Glutamatergic neuron (in vitro differentiated cells): ENCODE measurements at regions not wholly inside any gene's neighbourhood (a gene's known extent, or its start where the extent isn't known, plus 50 kb on each side); places are given as distances from the start of the nearest gene placed in this dataset. TPM values are rescaled to one million over a fixed set of nuclear protein-coding genes. Genes with fewer than 3 reads are reported as not detected.

ENCODE experiments used
- DNase-seq: peaks from one replicate; pipeline ENCODE4 v3.0.0; 2022
- H3K27ac Mint-ChIP-seq: one replicate; pipeline ENCODE4 v1.8.0; 2020; ENCODE audit warnings: mild to moderate bottlenecking, mixed read lengths, inconsistent platforms; ENCODE audit not compliant: unreplicated experiment
- H3K27me3 Mint-ChIP-seq: one replicate; pipeline ENCODE4 v1.8.0; 2020; ENCODE audit warnings: mild to moderate bottlenecking, moderate library complexity, mixed read lengths, inconsistent platforms; ENCODE audit not compliant: unreplicated experiment
- H3K36me3 Mint-ChIP-seq: one replicate; pipeline ENCODE4 v1.8.0; 2020; ENCODE audit warnings: mild to moderate bottlenecking, mixed read lengths, inconsistent platforms; ENCODE audit not compliant: unreplicated experiment
- H3K4me1 Mint-ChIP-seq: one replicate; pipeline ENCODE4 v1.8.0; 2020; ENCODE audit warnings: mild to moderate bottlenecking, low read depth, mixed read lengths, inconsistent platforms; ENCODE audit not compliant: unreplicated experiment
- H3K4me3 Mint-ChIP-seq: one replicate; pipeline ENCODE4 v1.8.0; 2020; ENCODE audit warnings: mild to moderate bottlenecking, mixed read lengths, inconsistent platforms; ENCODE audit not compliant: unreplicated experiment
- H3K9me3 Mint-ChIP-seq: one replicate; pipeline ENCODE4 v1.8.0; 2020; ENCODE audit warnings: mild to moderate bottlenecking, moderate library complexity, mixed read lengths, inconsistent platforms; ENCODE audit not compliant: unreplicated experiment
- microRNA-seq: library from miRNA; unstranded; fragments of <30 nt; microRNA quantifications from one replicate; pipeline ENCODE4, GENCODE V29; 2020; ENCODE audit not compliant: unreplicated experiment
- TF ChIP-seq, protein P1 (sequence below): fragments of 200-600 bp; sonication (generic); IDR thresholded peaks from one replicate; pipeline ENCODE4 v1.5.0; 2021; ENCODE audit not compliant: partially characterized antibody, unreplicated experiment

GRCh38 chr14:106875503-106875902 lies 1349.1 kb downstream of the TMEM121 start:
- H3K36me3 Mint-ChIP-seq, result peaks cover 7% of the 10 kb centered on the region
- peaks cover 11% of the 10 kb centered on the region for H3K9me3 Mint-ChIP-seq
- H3K4me3 Mint-ChIP-seq, result no peak overlapping the region
- H3K4me1 Mint-ChIP-seq, result no peaks in the 10 kb centered on the region
- H3K27me3 Mint-ChIP-seq, result no peaks in the 10 kb centered on the region
- H3K27ac Mint-ChIP-seq, result no peak overlapping the region
- TF ChIP-seq, protein P1, sequence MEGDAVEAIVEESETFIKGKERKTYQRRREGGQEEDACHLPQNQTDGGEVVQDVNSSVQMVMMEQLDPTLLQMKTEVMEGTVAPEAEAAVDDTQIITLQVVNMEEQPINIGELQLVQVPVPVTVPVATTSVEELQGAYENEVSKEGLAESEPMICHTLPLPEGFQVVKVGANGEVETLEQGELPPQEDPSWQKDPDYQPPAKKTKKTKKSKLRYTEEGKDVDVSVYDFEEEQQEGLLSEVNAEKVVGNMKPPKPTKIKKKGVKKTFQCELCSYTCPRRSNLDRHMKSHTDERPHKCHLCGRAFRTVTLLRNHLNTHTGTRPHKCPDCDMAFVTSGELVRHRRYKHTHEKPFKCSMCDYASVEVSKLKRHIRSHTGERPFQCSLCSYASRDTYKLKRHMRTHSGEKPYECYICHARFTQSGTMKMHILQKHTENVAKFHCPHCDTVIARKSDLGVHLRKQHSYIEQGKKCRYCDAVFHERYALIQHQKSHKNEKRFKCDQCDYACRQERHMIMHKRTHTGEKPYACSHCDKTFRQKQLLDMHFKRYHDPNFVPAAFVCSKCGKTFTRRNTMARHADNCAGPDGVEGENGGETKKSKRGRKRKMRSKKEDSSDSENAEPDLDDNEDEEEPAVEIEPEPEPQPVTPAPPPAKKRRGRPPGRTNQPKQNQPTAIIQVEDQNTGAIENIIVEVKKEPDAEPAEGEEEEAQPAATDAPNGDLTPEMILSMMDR, result no peak
- no peak for DNase-seq

DNA sequence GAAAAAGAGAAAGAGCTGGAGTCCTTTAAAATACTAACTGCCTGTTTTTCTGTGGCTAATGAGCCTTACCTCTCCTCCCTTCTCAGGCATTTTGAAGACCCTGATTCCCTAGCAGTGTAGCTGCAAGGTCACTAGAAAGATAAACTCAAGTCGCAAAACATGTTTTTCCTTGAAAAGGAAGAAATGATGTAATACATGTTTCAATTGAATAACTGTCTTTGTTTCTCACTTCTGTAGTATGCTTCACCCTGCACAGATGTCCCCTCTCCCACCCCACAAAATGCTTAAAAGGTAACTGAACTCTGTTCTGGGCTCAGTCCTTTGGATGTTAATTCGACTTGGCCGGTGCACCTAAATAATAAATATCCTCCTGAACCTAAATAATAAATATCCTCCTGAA lies 1350.3 kb downstream of the TMEM121 start:
- TF ChIP-seq, protein P1, result no peak
- peaks cover 2% of the 10 kb centered on the region for H3K27me3 Mint-ChIP-seq
- H3K4me3 Mint-ChIP-seq, result no peak overlapping the region
- H3K36me3 Mint-ChIP-seq, result peaks cover 7% of the 10 kb centered on the region
- peaks cover 11% of the 10 kb centered on the region for H3K9me3 Mint-ChIP-seq
- no peak overlapping the region for H3K27ac Mint-ChIP-seq
- DNase-seq, result no peak
- H3K4me1 Mint-ChIP-seq, result no peaks in the 10 kb centered on the region

DNA sequence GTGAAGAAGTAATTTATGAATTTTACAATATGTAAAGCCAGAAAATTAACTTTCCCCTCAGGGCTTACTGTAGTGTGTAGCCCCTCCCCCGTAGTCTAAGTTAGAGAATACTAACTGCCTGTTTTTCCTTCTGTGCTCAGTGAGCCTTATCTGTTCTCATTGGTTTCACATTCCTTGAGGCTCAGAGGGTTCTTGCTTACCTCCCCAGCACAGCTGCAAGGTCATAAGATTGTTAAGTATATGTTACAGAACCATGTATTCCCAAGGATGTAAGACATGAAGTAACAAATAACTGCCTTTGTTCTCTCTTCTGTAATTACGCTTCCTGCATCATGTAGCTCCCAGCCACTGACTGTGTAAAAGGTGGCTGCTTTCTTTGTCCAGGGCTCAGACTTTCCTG lies 1351.1 kb downstream of the TMEM121 start:
- no peak for DNase-seq
- H3K9me3 Mint-ChIP-seq, result peaks cover 9% of the 10 kb centered on the region
- H3K4me1 Mint-ChIP-seq, result no peaks in the 10 kb centered on the region
- H3K36me3 Mint-ChIP-seq, result peaks cover 7% of the 10 kb centered on the region
- no peak overlapping the region for H3K27ac Mint-ChIP-seq
- no peak overlapping the region for H3K4me3 Mint-ChIP-seq
- TF ChIP-seq, protein P1, result no peak
- H3K27me3 Mint-ChIP-seq, result peaks cover 2% of the 10 kb centered on the region

GRCh38 chr14:106879241-106879640 lies 1352.9 kb downstream of the TMEM121 start:
- H3K27me3 Mint-ChIP-seq, result peaks cover 2% of the 10 kb centered on the region
- TF ChIP-seq, protein P1, result no peak
- DNase-seq, result no peak
- no peaks in the 10 kb centered on the region for H3K4me1 Mint-ChIP-seq
- peaks cover 8% of the 10 kb centered on the region for H3K9me3 Mint-ChIP-seq
- H3K27ac Mint-ChIP-seq, result no peak overlapping the region
- peaks cover 7% of the 10 kb centered on the region for H3K36me3 Mint-ChIP-seq
- no peak overlapping the region for H3K4me3 Mint-ChIP-seq

- Mint-ChIP-seq H3K27me3 (peaks cover 2% of the 10 kb centered on the region), H3K4me1 (no peaks in the 10 kb centered on the region), H3K36me3 (peaks cover under 1% of the 10 kb centered on the region), H3K27ac (no peak overlapping the region), H3K4me3 (no peak overlapping the region), H3K9me3 (peaks cover 3% of the 10 kb centered on the region)
- TF ChIP-seq, protein P1, result peak; percentile 58
- DNase-seq, result peak; percentile 25
These were observed 1356.9 kb downstream of the TMEM121 start for GRCh38 chr14:106883218-106883692.

Small RNAs in the stretch of these regions (microRNA-seq; reads per million reads assigned to microRNA genes)
- gene MIR4507 (not detected), gene MIR4537 (not detected), gene MIR4538 (not detected), gene MIR4539 (not detected), gene MIR5195 (not detected), gene MIR8071-1 (not detected), gene MIR8071-2 (not detected)
